Keratinocyte (primary cell): ENCODE measurements at regions not wholly inside any gene's neighbourhood (a gene's known extent, or its start where the extent isn't known, plus 50 kb on each side); places are given as distances from the start of the nearest gene placed in this dataset.

Source experiments
- DNase-seq: peaks from one replicate; pipeline ENCODE4 v3.0.0-alpha.2; 2011; ENCODE audit warnings: low read depth, missing footprints, low spot score
- FAIRE-seq: peaks from 2 replicates; lab custom pipeline; 2011; peaks lifted over from hg19 to GRCh38; lab: Jason Lieb, UNC
- H2AFZ ChIP-seq: 2 replicates; pipeline ENCODE4 v1.6.0; 2012; ENCODE audit warnings: low read length, control low read depth, inconsistent platforms; ENCODE audit not compliant: control insufficient read depth
- H3K27ac ChIP-seq: 2 replicates; pipeline ENCODE4 v1.5.1; 2011; ENCODE audit warnings: low read length; ENCODE audit not compliant: control insufficient read depth, insufficient read depth
- H3K27me3 ChIP-seq: 3 replicates; pipeline ENCODE4 v1.6.0; 2011; ENCODE audit warnings: low read length; ENCODE audit not compliant: control insufficient read depth, insufficient read depth; ENCODE audit errors: extremely low read depth
- H3K36me3 ChIP-seq, 2 experiments: 2 replicates in 1 of 2; 3 replicates in 1 of 2; pipeline ENCODE4 v1.5.1; 2011; ENCODE audit warnings: low read length in 2 of 2, mild to moderate bottlenecking in 1 of 2; ENCODE audit not compliant: control insufficient read depth in 2 of 2, insufficient read depth in 2 of 2; ENCODE audit errors: extremely low read depth in 1 of 2
- H3K4me1 ChIP-seq: 3 replicates; pipeline ENCODE4 v1.5.1; 2011; ENCODE audit warnings: low read length; ENCODE audit not compliant: control insufficient read depth, insufficient read depth; ENCODE audit errors: extremely low read depth
- H3K4me2 ChIP-seq: 3 replicates; pipeline ENCODE4 v1.6.0; 2011; ENCODE audit warnings: low read depth, low read length; ENCODE audit not compliant: control insufficient read depth, insufficient read depth; ENCODE audit errors: extremely low read depth
- H3K4me3 ChIP-seq, 3 experiments: fragments of 200-600 bp in 1 of 3; sonication (generic) in 1 of 3; 2 replicates in 2 of 3; 3 replicates in 1 of 3; pipeline ENCODE4 v1.5.1; 2011 to 2016; ENCODE audit warnings: low read length in 3 of 3, mild to moderate bottlenecking in 3 of 3, control low read depth in 2 of 3, inconsistent platforms in 1 of 3, low read depth in 1 of 3, mixed read lengths in 1 of 3, mixed run types in 1 of 3, moderate library complexity in 1 of 3; ENCODE audit not compliant: control insufficient read depth in 2 of 3, insufficient read depth in 2 of 3; ENCODE audit errors: extremely low read depth in 1 of 3
- H3K79me2 ChIP-seq: 2 replicates; pipeline ENCODE4 v1.6.0; 2012; ENCODE audit warnings: low read length; ENCODE audit not compliant: control insufficient read depth, insufficient read depth
- H3K9ac ChIP-seq: 3 replicates; pipeline ENCODE4 v1.6.0; 2011; ENCODE audit warnings: low read length; ENCODE audit not compliant: control insufficient read depth, insufficient read depth; ENCODE audit errors: extremely low read depth
- H3K9me1 ChIP-seq: 3 replicates; pipeline ENCODE4 v1.6.0; 2011; ENCODE audit warnings: low read length; ENCODE audit not compliant: control insufficient read depth, insufficient read depth; ENCODE audit errors: extremely low read depth
- H3K9me3 ChIP-seq: 2 replicates; pipeline ENCODE4 v1.5.1; 2012; ENCODE audit warnings: low read depth, low read length; ENCODE audit not compliant: control insufficient read depth
- H4K20me1 ChIP-seq: 3 replicates; pipeline ENCODE4 v1.6.0; 2011; ENCODE audit warnings: low read length; ENCODE audit not compliant: control insufficient read depth, insufficient read depth; ENCODE audit errors: extremely low read depth
- EZH2 ChIP-seq: IDR thresholded peaks from one replicate; pipeline ENCODE4 v1.6.1; 2012; ENCODE audit warnings: inconsistent platforms, mild to moderate bottlenecking, low read length, moderate library complexity
- dilution Hi-C: fragments of 300-500 bp; cut with MboI; formaldehyde crosslinking; loops from one replicate; pipeline ENCODE4 v1.7.0; 2020; ENCODE audit warnings: low sequenced_read_pairs; ENCODE audit not compliant: extremely low pct_ligation_motif_present
- TF ChIP-seq, protein P1 (sequence below), 3 experiments: IDR thresholded peaks in 1 of 3; conservative IDR thresholded peaks in 1 of 3; optimal IDR thresholded peaks in 1 of 3; 2 replicates in 2 of 3; 3 replicates in 1 of 3; pipeline versions ENCODE3 to v1.5.1; 2011; ENCODE audit warnings: low read length in 3 of 3, mild to moderate bottlenecking in 3 of 3, moderate library complexity in 2 of 3, control low read depth in 1 of 3, inconsistent platforms in 1 of 3; ENCODE audit not compliant: insufficient read depth in 2 of 3; ENCODE audit errors: extremely low read depth in 1 of 3

DNA sequence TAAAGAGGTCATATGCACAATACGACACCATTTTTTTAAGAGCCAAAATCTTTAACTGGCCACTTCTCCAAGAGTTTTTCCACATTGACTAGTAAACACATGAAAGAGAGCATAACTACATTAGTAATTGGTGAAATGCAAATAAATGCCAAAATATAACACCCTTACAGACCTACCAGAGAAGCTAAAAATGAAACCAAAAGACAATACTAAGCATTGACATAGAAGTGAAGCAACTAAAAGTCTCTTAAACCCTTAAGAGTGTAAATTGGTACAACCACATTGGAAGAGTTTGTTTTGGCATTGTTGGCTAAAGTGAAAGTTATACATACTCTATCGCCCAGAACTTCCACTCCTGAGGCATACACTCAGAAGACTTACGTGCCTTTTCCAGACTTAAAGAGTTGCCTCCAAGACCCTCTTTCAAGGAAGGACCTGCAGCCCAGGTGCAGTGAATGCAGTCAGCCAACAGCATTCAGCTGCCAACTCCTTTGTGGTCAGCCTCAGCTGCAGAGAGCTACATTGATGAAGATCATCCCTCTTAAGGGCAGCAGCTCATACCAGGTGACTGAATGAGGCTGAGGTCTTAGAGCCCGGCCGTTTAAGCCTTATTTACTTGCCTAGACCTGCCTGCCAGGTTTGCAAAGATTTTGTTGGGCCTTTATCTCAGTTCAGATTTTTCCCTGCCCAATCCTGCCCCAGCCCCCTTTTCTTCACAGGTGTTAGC lies 839.1 kb upstream of the ADGRL2 start:
- no peaks in the 10 kb centered on the region for H3K9me1 ChIP-seq

GRCh38 chr1:80933346-80933745 lies 867.4 kb upstream of the ADGRL2 start:
- FAIRE-seq, result no peak
- Histone ChIP-seq H3K9ac (no peak overlapping the region), H2AFZ (no peak overlapping the region), H3K27ac (no peak overlapping the region), H3K4me2 (no peak overlapping the region), H3K79me2 (no peaks in the 10 kb centered on the region), H3K4me1 (no peaks in the 10 kb centered on the region), H3K4me3 (no peak overlapping the region), H3K9me1 (no peaks in the 10 kb centered on the region), H4K20me1 (no peaks in the 10 kb centered on the region), H3K27me3 (no peaks in the 10 kb centered on the region), H3K36me3 (no peaks in the 10 kb centered on the region), H3K9me3 (no peaks in the 10 kb centered on the region)
- no peak for DNase-seq
- dilution Hi-C loops, result no loop called here
- TF ChIP-seq, protein P1, sequence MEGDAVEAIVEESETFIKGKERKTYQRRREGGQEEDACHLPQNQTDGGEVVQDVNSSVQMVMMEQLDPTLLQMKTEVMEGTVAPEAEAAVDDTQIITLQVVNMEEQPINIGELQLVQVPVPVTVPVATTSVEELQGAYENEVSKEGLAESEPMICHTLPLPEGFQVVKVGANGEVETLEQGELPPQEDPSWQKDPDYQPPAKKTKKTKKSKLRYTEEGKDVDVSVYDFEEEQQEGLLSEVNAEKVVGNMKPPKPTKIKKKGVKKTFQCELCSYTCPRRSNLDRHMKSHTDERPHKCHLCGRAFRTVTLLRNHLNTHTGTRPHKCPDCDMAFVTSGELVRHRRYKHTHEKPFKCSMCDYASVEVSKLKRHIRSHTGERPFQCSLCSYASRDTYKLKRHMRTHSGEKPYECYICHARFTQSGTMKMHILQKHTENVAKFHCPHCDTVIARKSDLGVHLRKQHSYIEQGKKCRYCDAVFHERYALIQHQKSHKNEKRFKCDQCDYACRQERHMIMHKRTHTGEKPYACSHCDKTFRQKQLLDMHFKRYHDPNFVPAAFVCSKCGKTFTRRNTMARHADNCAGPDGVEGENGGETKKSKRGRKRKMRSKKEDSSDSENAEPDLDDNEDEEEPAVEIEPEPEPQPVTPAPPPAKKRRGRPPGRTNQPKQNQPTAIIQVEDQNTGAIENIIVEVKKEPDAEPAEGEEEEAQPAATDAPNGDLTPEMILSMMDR (optimal IDR thresholded peaks at IDR 0.05 in 1 of 3, IDR thresholded peaks at IDR 0.05 in 1 of 3, conservative IDR thresholded peaks at IDR 0.05 in 1 of 3; ENCODE audit: extremely low read depth in 1 of 3, insufficient read depth in 2 of 3, low read length in 3 of 3), result no peak
- TF ChIP-seq EZH2, result no peak

More for the DNA sequence above, 839.1 kb upstream of the ADGRL2 start:
- Histone ChIP-seq H2AFZ (no peak overlapping the region), H3K27ac (no peak overlapping the region), H3K36me3 (no peaks in the 10 kb centered on the region), H3K27me3 (no peaks in the 10 kb centered on the region), H3K9ac (no peak overlapping the region), H4K20me1 (no peaks in the 10 kb centered on the region), H3K9me3 (no peaks in the 10 kb centered on the region), H3K4me2 (no peak overlapping the region), H3K79me2 (no peaks in the 10 kb centered on the region), H3K4me3 (no peak overlapping the region), H3K4me1 (no peaks in the 10 kb centered on the region)
- DNase-seq (no peak), FAIRE-seq (no peak)
- TF ChIP-seq EZH2, result no peak
- TF ChIP-seq, protein P1 (optimal IDR thresholded peaks at IDR 0.05 in 1 of 3, IDR thresholded peaks at IDR 0.05 in 1 of 3, conservative IDR thresholded peaks at IDR 0.05 in 1 of 3; ENCODE audit: extremely low read depth in 1 of 3, insufficient read depth in 2 of 3, low read length in 3 of 3), result no peak
- dilution Hi-C loops, result no loop called here
